Right hindlimb (tissue), 1 donor: ENCODE measurements at regions not wholly inside any gene's neighbourhood (a gene's known extent, or its start where the extent isn't known, plus 50 kb on each side); places are given as distances from the start of the nearest gene placed in this dataset.

Experiments used
- DNase-seq: peaks from one replicate; pipeline ENCODE4 v3.0.0-alpha.2; 2018

DNA sequence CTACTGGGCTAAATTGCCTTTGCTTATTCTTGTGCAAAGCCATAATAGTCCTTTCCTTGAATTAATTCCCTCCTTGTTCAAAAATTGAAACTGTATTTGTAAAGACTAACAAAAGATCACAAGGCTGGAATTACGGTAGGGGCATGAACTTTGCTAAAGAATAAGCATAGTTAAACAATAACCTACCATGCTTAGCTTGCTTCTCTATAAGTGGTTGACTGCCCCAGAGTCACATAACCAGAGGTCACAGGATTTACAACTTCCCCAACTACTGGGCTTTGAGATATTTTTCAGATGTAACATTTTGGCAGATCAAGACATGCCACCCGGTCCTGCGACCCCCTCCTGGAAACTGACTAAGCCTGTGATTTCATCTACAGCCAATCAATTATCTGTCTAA is 181.4 kb downstream of the GPAM start:
- no peak for DNase-seq

DNA sequence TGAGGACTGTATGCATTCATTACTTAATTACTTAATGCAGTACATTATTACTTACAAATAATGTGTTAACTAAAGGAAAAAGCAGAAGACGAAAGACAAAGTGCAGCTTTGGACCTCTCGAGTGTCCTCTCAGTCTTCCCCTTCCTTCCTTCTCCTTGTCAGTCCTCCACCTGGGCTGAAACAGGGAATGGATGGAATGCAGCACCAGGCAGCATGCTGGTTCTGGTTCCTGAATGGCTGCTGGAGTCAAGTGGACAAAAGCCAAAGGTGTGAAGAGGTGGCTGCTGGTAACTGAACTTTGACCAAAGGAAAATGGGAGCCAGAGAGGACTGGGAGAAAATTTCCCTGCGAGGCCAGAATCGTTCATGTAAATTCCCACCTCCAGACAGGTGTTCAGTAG is 179.5 kb downstream of the GPAM start:
- DNase-seq: no peak

DNA sequence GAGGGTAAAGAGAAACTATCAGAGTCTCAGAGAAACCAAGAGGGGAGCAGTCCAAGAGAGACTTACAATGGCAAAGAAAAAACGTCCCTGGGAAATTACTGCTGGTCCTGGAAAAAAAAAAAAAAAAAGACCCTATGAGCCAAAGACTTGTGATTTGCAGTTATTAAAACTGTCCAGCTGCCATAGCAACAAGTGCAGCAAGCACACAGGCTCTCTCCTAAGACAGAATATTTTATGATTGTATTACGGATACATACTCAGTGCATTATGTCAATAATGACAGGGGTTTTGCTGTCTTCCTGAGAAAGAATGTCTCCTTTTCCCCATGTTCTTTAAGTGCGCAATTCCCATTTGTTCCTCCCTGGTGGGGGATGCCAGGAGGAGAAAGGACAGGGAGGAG is 178.5 kb downstream of the GPAM start:
- DNase-seq: no peak

DNA sequence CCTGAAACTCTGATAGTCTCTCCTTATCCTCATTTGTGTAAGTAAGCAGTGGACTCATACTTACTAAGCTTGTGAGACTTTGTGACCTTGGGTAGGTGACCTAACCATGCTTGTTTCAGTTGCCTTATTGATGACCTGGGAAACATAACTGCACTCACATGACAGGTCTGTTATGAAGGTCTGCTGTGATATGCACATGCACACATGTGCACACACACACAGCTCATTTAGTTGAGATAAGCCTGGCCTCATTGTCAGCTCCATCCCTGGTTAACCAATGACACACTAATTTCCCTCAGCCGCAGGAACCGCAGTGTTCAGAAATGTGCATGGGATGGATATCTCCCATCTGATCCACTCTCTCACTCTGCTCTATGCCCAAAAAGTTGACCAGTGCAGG is 177.2 kb downstream of the GPAM start:
- no peak for DNase-seq

DNA sequence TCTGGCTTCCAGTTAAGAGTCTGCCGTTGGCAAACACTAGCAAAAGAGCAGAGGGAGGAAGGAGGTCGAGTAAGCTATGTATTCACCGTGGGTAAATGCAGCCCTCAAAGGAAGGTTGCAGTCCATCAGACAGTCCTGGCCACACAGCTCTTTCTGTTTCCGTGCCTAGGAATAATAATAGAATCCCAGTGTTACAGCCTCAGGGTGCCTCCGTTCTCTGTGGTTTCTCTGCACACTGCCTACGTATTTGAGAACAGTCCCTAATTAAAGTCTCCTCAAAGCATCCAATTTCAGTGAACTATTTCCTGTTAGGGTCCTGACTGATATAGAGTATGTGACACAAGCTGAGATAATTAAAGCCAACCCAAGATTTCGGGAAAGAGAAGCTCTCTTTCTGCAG is 176.7 kb downstream of the GPAM start:
- no peak for DNase-seq

DNA sequence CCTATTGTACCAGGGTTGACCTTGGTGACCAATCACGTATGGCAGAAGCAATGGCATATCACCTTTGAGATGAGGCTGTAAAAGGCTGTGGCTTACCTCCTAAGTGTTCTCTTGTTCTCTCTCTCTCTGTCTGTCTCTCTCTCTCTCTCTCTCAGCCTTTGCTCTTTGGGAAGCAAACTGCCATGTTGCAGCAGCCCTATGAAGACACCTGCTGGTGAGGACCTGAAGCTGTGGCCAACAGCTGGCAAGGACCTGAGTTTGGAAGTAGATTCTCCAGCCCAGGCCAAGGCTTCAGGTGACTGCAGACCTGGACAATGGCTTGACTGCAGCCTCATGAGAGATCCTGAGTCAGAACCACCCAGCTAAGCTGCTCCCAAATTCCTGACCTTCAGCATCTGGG is 161.4 kb downstream of the GPAM start:
- DNase-seq: no peak

DNA sequence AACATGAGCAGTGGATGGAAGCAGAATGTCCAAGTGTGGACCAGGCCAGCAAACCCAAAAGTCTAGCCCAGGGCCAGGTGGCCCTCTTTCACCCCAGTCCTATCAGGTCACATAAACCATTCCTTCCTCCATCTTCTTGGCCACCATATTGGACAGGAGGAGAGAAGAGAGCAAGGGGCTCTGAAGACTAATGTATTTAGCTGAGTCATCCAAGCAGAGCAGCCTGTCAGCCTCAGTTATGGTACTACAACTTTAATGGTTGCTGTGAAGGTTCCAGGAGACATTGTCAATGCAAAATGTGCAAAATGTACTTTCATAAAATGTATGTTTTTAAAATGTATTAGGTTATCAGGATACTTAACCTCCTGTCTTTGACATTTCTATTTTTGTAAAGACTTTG is 159.5 kb downstream of the GPAM start:
- no peak for DNase-seq

DNA sequence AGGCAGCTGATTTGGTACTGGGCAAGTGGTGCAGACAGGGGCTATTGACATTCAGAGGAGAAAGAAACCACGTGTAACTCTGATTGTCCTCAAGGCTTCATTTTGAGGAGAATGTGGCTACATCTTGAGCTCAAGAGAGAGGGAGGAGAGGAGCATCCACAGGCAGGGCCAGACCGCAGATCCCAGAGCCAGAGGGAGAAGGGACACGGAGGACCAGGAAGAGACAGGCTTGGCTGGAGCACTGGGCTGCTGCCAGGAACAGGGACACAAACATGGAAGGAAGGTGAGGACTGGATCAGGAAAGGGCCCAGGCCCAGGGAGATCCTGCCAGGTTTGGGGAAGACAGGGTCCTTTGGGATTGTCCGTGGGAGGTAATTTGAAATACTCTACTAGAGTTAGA is 158.3 kb downstream of the GPAM start:
- DNase-seq: no peak

DNA sequence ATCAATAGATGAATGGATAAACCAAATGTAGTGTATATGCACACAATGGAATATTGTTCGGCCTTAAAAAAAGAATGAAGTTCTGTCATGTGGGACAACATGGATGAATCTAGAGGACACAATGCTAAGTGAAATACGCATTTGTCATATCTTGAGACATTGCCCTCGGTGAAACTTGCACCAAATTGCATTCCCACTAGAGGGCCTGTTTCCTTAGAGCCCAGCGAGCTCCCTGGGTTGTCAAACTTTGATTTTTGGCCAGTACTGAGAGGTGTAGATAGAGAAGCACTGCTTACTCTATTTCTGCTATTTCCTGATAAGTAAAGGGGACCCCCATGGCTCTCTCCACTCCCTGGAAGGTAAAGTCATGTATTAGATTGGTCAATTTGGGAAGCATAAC is 157.1 kb downstream of the GPAM start:
- DNase-seq: no peak

DNA sequence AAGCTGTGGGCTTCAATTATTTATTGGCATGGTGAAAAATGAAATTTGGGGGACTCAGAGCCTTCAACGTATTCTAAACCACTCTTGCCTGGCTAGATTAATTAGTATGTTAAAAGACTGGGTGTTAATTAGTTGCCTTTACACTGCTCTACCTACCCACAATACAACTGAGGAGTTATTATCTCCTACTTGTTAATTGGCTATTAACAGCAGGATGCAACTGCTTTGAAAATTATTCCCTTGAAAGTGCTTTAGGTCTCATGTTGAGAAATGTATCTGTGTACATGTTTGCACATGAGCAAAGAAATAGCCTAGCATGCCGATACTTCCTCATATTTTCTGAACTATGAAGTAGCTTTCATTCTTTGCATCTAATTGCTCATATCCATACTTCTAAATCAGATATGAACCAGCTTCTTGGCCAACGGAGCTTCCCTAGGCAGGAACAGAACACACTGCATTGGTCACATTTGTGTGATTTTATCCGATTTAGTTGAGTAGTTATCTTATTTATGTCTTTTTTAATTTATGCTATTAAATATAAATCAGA is 155.8 kb downstream of the GPAM start:
- DNase-seq: no peak

DNA sequence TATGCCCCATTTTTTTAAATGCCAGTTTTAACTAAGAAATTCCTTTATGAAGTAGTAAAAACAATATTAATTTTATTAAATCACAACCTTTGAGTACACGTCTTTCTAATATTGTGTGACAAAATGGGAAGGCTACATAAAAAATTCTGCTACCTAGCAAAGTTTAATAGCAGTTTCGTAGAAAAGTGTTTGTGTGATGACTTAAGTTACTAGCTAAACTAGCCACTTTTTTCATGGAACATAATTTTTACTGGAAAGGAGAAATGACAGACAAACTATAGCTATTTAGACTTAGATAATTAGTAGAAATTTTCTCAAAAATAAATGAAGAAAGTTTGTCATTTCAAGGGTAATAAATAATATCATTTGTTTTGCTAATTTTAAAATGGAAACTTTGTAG is 153.1 kb downstream of the GPAM start:
- DNase-seq: no peak

DNA sequence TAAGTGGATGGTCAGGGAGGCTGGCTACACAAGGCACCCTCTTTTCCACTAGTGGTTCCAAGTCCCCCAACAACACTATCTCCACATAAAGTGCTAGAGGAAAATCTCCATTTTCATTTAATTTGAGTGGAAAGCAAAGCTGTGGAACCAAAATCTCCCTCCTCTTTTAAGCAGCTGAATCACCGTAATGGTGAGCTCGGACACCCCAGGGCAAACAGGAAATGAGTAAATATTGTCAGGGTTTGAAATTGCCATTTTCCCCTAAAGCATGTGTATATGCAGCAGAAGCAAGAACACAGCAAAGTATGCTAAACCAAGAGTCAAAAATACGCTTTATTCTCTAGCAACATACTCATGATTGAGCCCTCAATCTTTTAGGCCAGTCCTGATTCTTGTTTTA is 143.7 kb downstream of the GPAM start:
- DNase-seq: no peak

DNA sequence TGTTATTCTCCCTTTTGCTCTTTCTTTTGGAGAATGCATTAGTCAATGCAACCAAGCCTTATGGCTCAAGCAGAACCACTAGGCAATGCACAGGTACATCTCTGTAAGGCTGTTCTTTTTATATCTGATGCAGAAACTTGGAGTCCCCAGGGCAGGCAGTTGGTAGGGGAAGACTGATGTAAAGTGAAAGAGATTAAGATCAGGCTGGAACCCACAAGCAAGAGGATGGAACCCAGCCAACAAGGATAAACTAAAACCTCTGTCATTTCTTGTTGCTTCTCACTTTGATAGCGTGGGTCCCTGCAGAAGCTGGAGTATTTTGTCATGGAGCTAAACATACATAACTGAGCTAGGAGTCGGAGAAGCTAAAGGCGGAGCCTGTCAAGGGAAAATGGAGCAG is 142.9 kb downstream of the GPAM start:
- no peak for DNase-seq

DNA sequence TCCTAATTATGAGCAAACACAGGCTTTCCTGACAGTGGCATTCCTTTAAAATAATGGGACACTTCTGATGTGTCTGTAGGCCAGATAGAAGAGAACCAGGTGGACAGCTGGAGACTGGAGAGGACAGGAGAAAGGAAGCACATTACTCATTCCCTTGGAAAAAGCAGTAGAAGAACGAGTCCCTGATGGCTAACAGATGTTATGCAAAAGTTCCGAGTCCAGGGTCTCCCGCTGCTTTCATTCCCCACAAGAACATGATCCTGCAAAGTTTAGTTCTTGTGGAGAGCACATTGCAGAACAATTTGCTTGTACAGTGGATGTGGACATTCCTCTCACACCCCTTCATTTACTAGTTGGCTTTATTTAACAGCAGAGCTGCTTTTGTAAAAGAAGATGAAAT is 137.6 kb downstream of the GPAM start:
- no peak for DNase-seq

DNA sequence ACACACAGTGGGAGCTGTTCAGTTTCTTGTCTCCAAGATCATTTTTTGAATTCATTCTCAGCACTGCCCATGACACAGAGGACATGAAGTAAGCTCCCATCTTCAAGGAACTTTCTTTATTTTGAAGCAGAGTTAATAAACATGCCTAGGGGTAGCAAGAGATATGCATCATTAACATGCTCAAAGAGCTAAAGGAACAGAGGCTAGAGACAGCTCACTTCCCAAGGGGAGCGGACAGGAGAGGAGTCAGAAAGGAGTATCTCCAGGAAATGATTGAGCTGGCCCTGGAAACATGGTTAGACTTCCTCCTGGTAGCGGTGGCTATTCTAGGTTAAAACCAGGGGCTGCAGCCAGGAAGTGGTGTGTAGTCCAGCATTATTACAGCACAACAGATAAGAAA is 135.9 kb downstream of the GPAM start:
- DNase-seq: no peak

DNA sequence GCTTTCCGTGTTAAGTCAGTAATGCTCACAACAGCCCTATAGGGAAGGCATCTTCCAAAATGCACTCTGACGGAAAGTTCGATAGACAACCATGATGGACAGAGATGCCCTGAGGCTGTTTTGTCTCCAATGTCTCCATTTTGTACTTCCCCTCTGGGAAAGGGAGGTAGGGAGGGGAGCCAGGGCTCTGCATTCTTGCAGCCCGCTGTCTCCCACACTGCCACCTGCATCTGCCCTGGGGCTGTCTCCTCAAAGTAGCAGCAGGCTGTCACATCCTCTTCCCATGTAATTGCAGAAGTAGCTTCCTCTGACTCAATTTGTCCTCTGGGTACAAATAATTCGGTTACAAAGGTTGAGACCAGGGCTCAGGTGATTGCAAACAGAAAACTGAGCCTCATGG is 131.4 kb downstream of the GPAM start:
- no peak for DNase-seq

DNA sequence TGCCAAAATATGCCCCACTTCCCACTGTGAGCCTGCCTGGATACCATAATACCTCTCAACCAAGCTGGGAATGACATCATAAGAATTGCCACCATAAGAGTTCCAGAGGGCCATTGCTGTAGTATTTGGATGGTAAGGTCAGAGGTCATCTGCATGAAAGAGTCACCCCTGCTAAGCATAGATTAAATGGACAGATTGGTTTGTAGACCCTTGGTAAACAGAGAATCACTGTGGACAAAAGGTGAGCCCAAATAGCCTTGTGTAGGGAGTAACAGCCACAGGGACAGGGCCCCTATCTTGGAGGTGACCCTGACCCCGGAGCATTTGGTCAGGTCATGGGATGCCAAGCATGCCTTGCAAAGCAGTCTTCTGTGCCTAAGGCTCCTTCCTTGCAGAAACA is 129.7 kb downstream of the GPAM start:
- no peak for DNase-seq

DNA sequence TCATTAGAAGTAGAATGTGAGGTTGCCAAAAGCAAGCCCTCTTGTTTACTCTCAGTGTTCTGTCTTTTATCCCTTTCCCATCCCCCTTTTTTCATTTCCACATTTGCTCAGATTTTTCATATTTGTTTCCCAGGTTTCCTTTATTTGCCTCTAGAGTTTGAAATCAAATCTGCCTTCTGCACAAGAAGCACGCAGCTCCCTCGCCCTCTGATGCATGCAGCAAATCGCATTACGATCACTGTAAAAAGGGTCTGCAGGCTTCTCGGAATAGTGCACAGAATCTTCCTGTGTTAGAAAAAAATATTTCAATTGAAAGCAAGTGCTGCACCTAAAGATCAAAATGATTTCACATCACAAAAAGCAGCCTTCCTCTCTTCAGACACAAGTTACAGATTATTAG is 129.0 kb downstream of the GPAM start:
- DNase-seq: no peak

DNA sequence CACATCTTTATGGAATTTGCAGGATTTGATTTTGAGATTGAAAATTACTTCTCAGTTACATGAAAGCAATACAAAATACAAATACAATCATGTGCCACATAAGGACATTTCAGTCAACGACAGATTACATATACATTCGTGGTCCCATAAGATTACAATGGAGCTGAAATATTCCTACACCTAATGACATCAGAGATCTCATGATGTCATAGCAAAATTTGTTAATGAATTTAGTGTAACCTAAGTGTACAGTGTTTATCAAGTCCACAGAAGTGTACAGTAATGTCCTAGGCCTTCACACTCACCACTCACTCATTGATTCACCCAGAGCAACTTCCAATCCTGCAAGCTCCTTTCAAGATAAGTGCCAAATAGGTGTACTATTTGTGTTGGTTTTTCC is 126.5 kb downstream of the GPAM start:
- DNase-seq: no peak

DNA sequence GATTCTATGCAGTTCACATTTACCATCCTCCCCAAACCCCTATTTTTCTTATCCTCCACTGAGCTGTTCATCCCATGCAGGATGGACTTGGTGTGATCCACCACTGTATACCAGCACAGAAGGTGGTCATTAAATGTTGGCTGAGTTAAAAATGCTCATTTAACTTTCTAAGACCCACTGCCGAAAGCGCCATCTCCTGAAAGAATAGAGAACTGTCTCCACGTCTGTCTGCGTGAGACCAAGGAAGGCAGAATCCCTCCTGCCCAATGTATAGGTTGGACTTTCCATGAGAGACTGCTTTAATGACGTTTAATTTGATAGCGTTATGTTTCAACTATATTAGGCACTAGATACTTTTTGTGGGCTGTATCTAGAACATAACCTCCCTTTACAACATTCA is 124.3 kb downstream of the GPAM start:
- DNase-seq: no peak

DNA sequence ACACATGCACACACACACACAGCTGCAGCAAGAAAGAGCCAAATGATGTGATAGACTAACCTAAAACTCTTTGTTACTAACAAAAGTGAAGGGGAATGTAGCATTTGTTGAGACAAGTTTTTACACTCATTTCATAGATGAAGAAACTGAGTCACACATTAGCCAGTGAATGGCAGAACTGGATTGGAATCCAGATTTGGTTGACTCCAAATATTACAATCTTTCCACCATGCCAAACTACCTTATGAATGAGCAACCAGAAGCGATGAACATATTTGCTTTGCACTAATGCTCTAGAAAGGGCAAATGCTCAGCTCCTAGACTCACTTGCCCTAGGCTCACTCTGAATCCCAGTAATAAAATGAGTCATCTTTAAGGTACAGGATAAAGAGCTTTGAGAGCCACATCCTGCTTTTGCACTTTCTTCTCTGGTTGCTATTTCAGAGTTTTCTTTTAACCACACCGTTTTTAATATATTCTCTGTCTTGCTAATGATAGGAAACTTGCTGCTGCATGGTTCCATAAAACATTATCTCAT is 111.9 kb downstream of the GPAM start:
- no peak for DNase-seq

DNA sequence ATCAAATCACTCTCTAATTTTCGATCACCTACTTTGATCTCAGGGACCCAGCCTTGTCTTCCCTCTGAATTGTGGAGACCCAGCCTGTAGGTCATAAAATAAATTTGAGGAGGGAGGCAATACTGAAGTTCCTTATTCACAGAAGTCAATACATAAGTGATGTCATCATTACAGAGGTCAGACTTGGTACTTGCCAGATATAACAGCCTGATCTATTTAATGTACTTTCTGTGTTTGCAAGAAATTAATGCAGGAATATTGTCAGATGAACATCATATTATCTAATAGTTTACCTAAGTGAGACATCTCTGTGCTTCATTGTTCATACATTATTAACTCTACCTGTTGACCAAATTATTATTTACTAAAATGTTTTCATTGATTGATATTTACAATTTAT is 105.6 kb downstream of the GPAM start:
- no peak for DNase-seq

DNA sequence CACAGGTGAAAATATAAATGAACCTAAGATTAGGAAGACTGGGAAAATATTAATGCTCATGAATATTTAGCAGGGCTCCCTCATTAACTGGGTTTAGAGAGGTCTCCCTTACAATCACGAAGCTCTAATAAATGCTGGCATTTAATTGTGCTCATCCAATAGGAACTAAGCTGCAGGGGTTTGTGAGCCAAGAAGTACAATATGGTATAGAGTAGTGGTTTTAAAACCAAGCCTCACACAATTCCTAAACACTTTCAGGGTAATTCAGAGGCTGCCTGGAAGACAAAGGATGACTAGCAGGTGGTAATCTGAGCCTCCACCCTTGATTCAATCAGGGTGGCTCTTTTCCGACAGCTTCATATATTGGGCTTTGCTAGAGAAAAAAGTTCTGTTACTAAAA is 103.3 kb downstream of the GPAM start:
- no peak for DNase-seq

DNA sequence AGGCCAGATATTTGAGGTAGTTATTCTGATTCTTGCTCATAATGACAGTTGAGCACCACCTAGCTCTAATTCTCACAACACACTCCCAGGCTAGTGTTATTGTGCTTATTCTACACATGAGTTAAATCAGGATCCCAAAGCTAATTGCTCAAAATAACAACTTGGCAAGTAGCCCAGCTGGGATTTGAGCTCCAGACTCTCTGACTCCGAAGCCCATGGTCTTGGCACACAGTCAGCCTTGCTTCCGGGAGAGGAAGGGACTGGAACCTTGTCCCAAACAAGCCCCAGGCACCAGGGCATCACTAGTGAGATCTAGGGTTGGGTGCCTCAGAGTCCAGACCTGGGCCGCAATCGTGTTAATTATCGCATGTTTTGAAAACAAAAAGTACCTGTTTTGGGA is 101.4 kb downstream of the GPAM start:
- peak; percentile 26 for DNase-seq

DNA sequence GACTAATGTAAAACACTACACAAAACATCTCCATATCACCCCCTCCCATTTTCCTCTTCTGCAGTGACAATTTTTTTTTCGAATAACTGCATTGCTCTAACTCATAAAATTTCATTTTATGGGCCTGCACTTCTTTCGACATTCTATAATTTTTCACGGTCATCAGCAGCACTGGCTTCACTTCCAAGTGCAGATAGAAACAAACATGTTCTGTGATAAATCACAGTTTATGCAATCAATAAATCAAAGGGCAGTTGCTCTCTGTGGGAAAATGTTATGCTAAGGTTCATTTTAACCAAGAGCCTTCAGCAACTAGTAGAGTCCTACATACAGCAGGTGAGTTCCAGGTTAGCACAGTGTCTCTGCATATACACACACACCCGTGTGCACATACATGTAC is 100.1 kb downstream of the GPAM start:
- no peak for DNase-seq

DNA sequence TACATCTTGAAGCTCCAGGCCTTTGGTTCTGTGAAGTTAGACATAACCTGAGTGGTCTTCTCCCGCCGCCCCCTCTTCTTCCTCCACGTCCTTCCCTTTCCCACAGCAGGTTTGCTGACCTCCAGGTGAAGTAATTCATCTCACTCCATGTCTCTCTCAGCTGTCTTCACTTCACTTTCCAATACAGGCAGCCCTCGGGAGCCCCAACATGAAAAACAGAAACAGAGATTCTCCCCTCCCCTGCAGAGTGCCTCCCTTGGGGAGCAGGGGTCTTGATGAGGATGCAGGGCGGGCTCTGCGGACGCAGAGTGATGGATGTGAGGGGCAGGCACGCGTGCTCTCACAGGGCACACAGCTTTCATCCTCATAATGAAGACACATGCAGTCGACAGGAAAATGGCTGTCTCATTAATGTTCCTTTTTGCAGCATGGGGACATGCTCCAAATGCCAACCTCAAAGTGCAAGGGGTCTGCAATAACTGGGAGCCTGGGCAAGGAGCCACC is 95.6 kb downstream of the GPAM start:
- no peak for DNase-seq
